Duodenal mucosa (tissue), 2 donors: ENCODE measurements at regions not wholly inside any gene's neighbourhood (a gene's known extent, or its start where the extent isn't known, plus 50 kb on each side); places are given as distances from the start of the nearest gene placed in this dataset.
"Not testable (repeated sequence)": the region's sequence is repeated elsewhere in the genome, so short reads cannot be mapped to it uniquely, and the experiment has no call there.

ENCODE experiments used
- H3K27ac ChIP-seq: one replicate; pipeline ENCODE4 v1.7.0; 2013; ENCODE audit warnings: low read depth, low read length
- H3K27me3 ChIP-seq, 2 donors: one replicate each; pipeline ENCODE4 v1.7.0; 2013; ENCODE audit warnings: low read length in 2 of 2, control low read depth in 1 of 2; ENCODE audit not compliant: insufficient read depth in 2 of 2, control insufficient read depth in 1 of 2
- H3K36me3 ChIP-seq, 2 donors: one replicate each; pipeline ENCODE4 v1.7.0; 2013; ENCODE audit warnings: low read length in 2 of 2, control low read depth in 1 of 2; ENCODE audit not compliant: insufficient read depth in 2 of 2, control insufficient read depth in 1 of 2
- H3K4me1 ChIP-seq, 2 donors: one replicate each; pipeline ENCODE4 v1.7.0; 2013; ENCODE audit warnings: low read length in 2 of 2, control low read depth in 1 of 2; ENCODE audit not compliant: insufficient read depth in 2 of 2, control insufficient read depth in 1 of 2
- H3K4me3 ChIP-seq, 2 donors: one replicate each; pipeline ENCODE4 v1.7.0; 2013; ENCODE audit warnings: low read length in 2 of 2, low read depth in 1 of 2
- H3K9ac ChIP-seq, 2 donors: one replicate each; pipeline ENCODE4 v1.7.0; 2013; ENCODE audit warnings: low read length in 2 of 2, low read depth in 1 of 2
- H3K9me3 ChIP-seq, 2 donors: one replicate each; pipeline ENCODE4 v1.7.0; 2013; ENCODE audit warnings: low read length in 2 of 2, control low read depth in 1 of 2; ENCODE audit not compliant: control insufficient read depth in 1 of 2

DNA sequence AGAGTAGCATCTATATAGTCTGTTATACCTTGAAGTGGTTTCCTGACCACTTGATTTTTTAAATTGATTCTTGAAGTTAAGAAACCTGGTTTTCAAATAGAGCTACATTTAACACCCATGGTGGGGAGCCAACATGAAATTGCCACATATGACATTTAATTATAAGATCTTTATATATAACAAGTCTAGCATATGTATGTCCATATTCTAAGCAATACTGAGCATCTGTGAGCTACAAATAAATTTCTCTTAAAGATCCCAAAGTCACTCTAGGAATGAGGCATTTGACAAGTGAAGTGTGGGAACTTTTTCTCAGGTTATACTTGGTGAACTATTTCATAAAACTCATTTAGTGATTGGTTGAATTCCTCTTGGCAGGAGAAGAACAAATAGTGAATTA lies 132.5 kb downstream of the RPL10L start:
- Histone ChIP-seq H3K9me3 (no peaks in the 10 kb centered on the region), H3K36me3 (no peaks in the 10 kb centered on the region), H3K4me3 (no peak overlapping the region), H3K27ac (no peak overlapping the region), H3K4me1 (no peaks in the 10 kb centered on the region), H3K27me3 (no peaks in the 10 kb centered on the region), H3K9ac (no peak overlapping the region)

DNA sequence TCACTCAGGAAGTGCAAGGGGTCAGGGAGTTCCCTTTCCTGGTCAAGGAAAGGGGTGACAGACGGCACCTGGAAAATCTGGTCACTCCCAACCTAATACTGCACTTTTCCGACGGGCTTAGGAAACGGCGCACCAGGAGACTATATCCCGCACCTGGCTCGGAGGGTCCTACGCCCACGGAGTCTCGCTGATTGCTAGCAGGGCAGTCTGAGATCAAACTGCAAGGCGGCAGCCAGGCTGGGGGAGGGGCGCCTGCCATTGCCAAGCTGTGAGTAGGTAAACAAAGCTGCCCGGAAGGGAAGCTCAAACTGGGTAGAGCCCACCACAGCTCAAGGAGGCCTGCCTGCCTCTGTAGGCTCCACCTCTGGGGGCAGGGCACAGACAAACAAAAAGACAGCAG lies 142.8 kb downstream of the RPL10L start:
- H3K9ac ChIP-seq, H3K27me3 ChIP-seq, H3K4me3 ChIP-seq, H3K4me1 ChIP-seq, H3K36me3 ChIP-seq, H3K27ac ChIP-seq, H3K9me3 ChIP-seq: not testable (repeated sequence)

GRCh38 chr14:46499521-46499920 lies 152.1 kb downstream of the RPL10L start:
- Histone ChIP-seq H3K4me1 (no peaks in the 10 kb centered on the region), H3K9ac (no peak overlapping the region), H3K4me3 (no peak overlapping the region), H3K27ac (no peak overlapping the region), H3K9me3 (peaks cover 0 to 4% of the 10 kb centered on the region in 2 donors), H3K27me3 (no peaks in the 10 kb centered on the region), H3K36me3 (no peaks in the 10 kb centered on the region)

DNA sequence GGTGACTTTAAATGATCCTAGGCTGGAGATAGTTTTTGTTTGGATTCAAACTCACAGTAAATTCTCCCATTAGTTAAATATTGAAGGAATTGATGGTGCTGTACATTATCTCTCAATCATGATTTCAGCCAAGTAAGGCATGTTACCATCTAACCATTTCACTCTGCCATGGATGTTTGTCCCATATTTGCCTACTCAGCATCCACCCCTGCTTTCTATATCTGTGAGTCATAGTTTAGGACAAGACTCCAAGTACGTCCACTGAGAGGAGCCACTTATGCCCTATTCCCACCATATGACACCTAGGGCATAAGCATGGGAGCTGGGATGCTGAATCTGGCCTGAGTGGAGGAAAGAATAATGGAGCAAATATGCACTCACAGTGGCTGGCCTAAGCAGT lies 155.2 kb downstream of the RPL10L start:
- H3K4me3 ChIP-seq, result no peak overlapping the region
- H3K27ac ChIP-seq, result no peak overlapping the region
- peaks cover 0 to 4% of the 10 kb centered on the region in 2 donors for H3K9me3 ChIP-seq
- H3K4me1 ChIP-seq, result no peaks in the 10 kb centered on the region
- H3K9ac ChIP-seq, result no peak overlapping the region
- no peaks in the 10 kb centered on the region for H3K36me3 ChIP-seq
- H3K27me3 ChIP-seq, result no peaks in the 10 kb centered on the region

DNA sequence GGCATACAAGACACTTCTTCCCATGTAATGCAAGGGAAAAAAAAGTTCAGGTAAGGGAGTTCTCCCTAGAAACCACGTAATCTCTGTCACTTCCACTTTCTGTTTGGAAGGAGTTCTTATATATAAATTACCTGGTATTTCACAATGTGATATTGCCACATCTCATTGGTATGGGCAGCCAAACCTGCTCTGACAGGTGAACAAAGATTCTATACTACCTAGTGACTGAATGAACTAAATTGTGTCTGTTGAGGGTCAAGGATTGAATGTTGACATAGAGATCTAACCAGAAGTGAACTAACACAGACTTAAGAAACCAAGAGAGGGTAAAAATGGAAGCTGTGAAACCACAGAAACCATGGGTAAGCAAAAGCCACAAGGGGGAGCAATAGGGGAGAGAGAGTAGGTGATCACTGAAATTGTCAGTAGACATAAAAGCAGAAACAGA lies 161.3 kb downstream of the RPL10L start:
- H3K27me3 ChIP-seq, result no peaks in the 10 kb centered on the region
- H3K4me3 ChIP-seq, result peak overlapping the region in 1 of 2 donors; percentile 58
- no peaks in the 10 kb centered on the region for H3K9me3 ChIP-seq
- no peak overlapping the region for H3K9ac ChIP-seq
- no peak overlapping the region for H3K27ac ChIP-seq
- H3K4me1 ChIP-seq, result no peaks in the 10 kb centered on the region
- H3K36me3 ChIP-seq, result no peaks in the 10 kb centered on the region

GRCh38 chr14:46488374-46488773 lies 163.2 kb downstream of the RPL10L start:
- Histone ChIP-seq H3K27me3 (no peaks in the 10 kb centered on the region), H3K9ac (no peak overlapping the region), H3K36me3 (no peaks in the 10 kb centered on the region), H3K9me3 (no peaks in the 10 kb centered on the region), H3K4me1 (no peaks in the 10 kb centered on the region), H3K27ac (no peak overlapping the region), H3K4me3 (no peak overlapping the region)

DNA sequence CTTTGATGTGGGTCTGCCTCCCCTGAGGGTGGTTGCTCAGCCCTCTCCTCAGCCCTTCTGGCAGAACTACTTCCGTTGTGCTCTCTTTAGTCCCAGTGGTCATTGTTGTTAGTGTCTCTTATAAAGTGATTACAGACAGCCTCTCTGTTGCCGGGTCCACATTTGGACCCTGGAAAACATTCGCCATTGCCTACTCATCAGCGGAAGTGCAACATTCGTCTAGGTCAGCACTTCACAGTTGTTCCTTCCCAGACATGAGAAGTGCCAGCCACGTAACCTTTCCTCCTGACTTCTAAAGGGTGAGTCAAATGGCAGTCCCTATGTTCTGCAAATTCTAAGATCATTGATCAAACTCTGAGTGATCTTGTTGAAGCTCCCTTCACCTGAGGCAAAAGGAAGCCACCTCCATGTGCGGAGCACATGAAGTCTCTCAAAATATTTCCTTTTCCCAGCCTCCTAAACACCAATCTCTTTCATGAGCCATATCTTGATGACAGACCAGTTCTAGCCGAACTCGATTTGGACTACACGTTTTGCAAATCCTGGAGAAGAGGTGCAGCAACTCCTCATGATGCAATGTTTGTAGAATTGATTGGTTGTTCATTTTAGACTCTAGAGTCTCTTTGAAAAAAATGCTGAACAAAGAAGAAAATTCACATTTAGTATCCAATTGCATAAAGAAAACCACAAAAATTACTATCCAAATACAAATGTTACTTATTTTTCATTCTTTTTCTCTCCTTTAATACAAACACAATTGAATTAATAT lies 163.8 kb downstream of the RPL10L start:
- no peaks in the 10 kb centered on the region for H3K36me3 ChIP-seq
- no peaks in the 10 kb centered on the region for H3K9me3 ChIP-seq
- no peak overlapping the region for H3K9ac ChIP-seq
- no peaks in the 10 kb centered on the region for H3K4me1 ChIP-seq
- H3K4me3 ChIP-seq, result no peak overlapping the region
- no peak overlapping the region for H3K27ac ChIP-seq
- H3K27me3 ChIP-seq, result no peaks in the 10 kb centered on the region

DNA sequence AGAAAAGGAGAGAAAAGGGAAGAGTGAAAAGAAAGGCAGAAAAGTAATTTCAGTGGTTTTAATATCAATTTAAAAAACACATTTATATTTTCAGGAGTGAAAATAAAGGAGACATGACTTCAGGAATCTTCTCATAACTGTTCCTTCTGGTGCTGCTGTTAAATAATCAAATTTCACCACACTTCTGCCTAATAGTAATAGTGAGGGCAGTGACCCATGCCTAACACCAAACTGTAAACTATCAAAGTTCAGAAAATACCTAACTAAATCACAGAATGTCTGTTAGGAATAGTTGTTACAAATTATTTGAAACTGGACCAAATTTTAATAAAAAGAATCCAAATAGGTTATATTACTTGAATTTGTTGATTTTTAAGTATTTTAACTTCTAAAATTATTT lies 169.4 kb downstream of the RPL10L start:
- H3K36me3 ChIP-seq, result no peaks in the 10 kb centered on the region
- H3K4me3 ChIP-seq, result no peak overlapping the region
- H3K4me1 ChIP-seq, result no peaks in the 10 kb centered on the region
- H3K9me3 ChIP-seq, result no peaks in the 10 kb centered on the region
- H3K9ac ChIP-seq, result no peak overlapping the region
- no peaks in the 10 kb centered on the region for H3K27me3 ChIP-seq
- no peak overlapping the region for H3K27ac ChIP-seq

GRCh38 chr14:46480817-46481216 lies 170.8 kb downstream of the RPL10L start:
- Histone ChIP-seq H3K4me3 (no peak overlapping the region), H3K36me3 (no peaks in the 10 kb centered on the region), H3K4me1 (no peaks in the 10 kb centered on the region), H3K9ac (no peak overlapping the region), H3K27ac (no peak overlapping the region), H3K27me3 (no peaks in the 10 kb centered on the region), H3K9me3 (no peaks in the 10 kb centered on the region)

DNA sequence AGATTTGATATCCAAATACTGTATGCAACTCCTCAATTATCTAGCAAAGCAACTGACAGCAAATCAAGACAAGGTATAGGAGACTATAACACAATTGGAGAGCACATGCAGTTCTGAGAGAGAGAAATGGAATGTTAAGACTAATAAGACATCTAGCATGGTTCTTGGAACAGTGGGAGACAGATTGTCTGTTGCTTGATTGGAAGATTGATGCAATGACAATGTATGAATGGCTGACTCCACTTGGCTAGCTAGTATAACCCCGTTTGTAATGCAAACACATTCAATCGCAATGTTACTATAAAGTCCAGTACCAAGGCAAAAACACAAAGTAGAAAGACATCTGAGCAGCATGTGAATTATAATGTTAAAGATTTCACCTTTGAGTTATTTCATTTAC lies 179.3 kb downstream of the RPL10L start:
- Histone ChIP-seq H3K27ac (no peak overlapping the region), H3K4me3 (no peak overlapping the region), H3K4me1 (no peaks in the 10 kb centered on the region), H3K27me3 (no peaks in the 10 kb centered on the region), H3K9ac (no peak overlapping the region), H3K9me3 (no peaks in the 10 kb centered on the region), H3K36me3 (no peaks in the 10 kb centered on the region)
